Neutrophil (primary cell): ENCODE measurements at regions not wholly inside any gene's neighbourhood (a gene's known extent, or its start where the extent isn't known, plus 50 kb on each side); places are given as distances from the start of the nearest gene placed in this dataset.

ENCODE experiments used
- H3K27ac ChIP-seq: fragments of 200-600 bp; sonication (generic); 2 replicates; pipeline ENCODE4 v1.5.1; 2016; ENCODE audit warnings: mild to moderate bottlenecking, moderate library complexity
- H3K27me3 ChIP-seq: fragments of 200-600 bp; sonication (generic); 2 replicates; pipeline ENCODE4 v1.6.0; 2016; ENCODE audit warnings: mild to moderate bottlenecking
- H3K36me3 ChIP-seq: fragments of 200-600 bp; sonication (generic); 2 replicates; pipeline ENCODE4 v1.5.1; 2017
- H3K4me1 ChIP-seq, 2 experiments: fragments of 200-600 bp in 1 of 2; sonication (generic) in 1 of 2; 1 replicate in 1 of 2; 2 replicates in 1 of 2; pipeline versions ENCODE4 v1.5.1 to v1.6.1; 2013 to 2016; ENCODE audit warnings: low read depth in 1 of 2, low read length in 1 of 2, mild to moderate bottlenecking in 1 of 2, moderate library complexity in 1 of 2; ENCODE audit not compliant: control insufficient read depth in 1 of 2, insufficient read depth in 1 of 2
- H3K4me3 ChIP-seq, 2 experiments: fragments of 200-600 bp in 1 of 2; sonication (generic) in 1 of 2; 1 replicate in 1 of 2; 2 replicates in 1 of 2; pipeline ENCODE4 v1.5.1; 2013 to 2016; ENCODE audit warnings: low read depth in 1 of 2, low read length in 1 of 2, mild to moderate bottlenecking in 1 of 2, moderate library complexity in 1 of 2
- H3K9me3 ChIP-seq: fragments of 200-600 bp; sonication (generic); 2 replicates; pipeline ENCODE4 v1.5.1; 2016
- CTCF ChIP-seq: fragments of 200-600 bp; sonication (generic); IDR thresholded peaks from 2 replicates; pipeline ENCODE4 v1.5.1; 2016; ENCODE audit warnings: antibody characterized with exemption

- Histone ChIP-seq H3K36me3 (no peaks in the 10 kb centered on the region), H3K4me3 (no peak overlapping the region), H3K27ac (no peak overlapping the region), H3K4me1 (no peaks in the 10 kb centered on the region), H3K27me3 (no peaks in the 10 kb centered on the region), H3K9me3 (no peaks in the 10 kb centered on the region)
- TF ChIP-seq CTCF = no peak
Observed at GRCh38 chr22:49326558-49326957, 501.1 kb downstream of the BRD1 start.

GRCh38 chr22:49325531-49326395 is 501.9 kb downstream of the BRD1 start:
- H3K27me3 ChIP-seq = no peaks in the 10 kb centered on the region
- no peaks in the 10 kb centered on the region for H3K9me3 ChIP-seq
- H3K27ac ChIP-seq = no peak overlapping the region
- no peak for TF ChIP-seq CTCF
- no peaks in the 10 kb centered on the region for H3K4me1 ChIP-seq
- H3K36me3 ChIP-seq = no peaks in the 10 kb centered on the region
- H3K4me3 ChIP-seq = no peak overlapping the region

GRCh38 chr22:49324527-49325491 is 502.9 kb downstream of the BRD1 start:
- TF ChIP-seq CTCF = no peak
- no peaks in the 10 kb centered on the region for H3K9me3 ChIP-seq
- H3K36me3 ChIP-seq = no peaks in the 10 kb centered on the region
- H3K27me3 ChIP-seq = peaks cover under 1% of the 10 kb centered on the region
- H3K27ac ChIP-seq = no peak overlapping the region
- no peak overlapping the region for H3K4me3 ChIP-seq
- H3K4me1 ChIP-seq = no peaks in the 10 kb centered on the region

GRCh38 chr22:49323751-49324415 is 503.8 kb downstream of the BRD1 start:
- H3K4me1 ChIP-seq = no peaks in the 10 kb centered on the region
- peaks cover 6% of the 10 kb centered on the region for H3K27me3 ChIP-seq
- H3K9me3 ChIP-seq = no peaks in the 10 kb centered on the region
- H3K36me3 ChIP-seq = no peaks in the 10 kb centered on the region
- no peak overlapping the region for H3K4me3 ChIP-seq
- no peak overlapping the region for H3K27ac ChIP-seq
- no peak for TF ChIP-seq CTCF

- no peak overlapping the region for H3K27ac ChIP-seq
- H3K36me3 ChIP-seq = no peaks in the 10 kb centered on the region
- no peaks in the 10 kb centered on the region for H3K9me3 ChIP-seq
- H3K4me3 ChIP-seq = no peak overlapping the region
- H3K4me1 ChIP-seq = no peaks in the 10 kb centered on the region
- H3K27me3 ChIP-seq = peaks cover 14% of the 10 kb centered on the region
- no peak for TF ChIP-seq CTCF
Observed at GRCh38 chr22:49322861-49323622, 504.6 kb downstream of the BRD1 start.
